ENCODE measurements at regions not wholly inside any gene's neighbourhood (a gene's known extent, or its start where the extent isn't known, plus 50 kb on each side); places are given as distances from the start of the nearest gene placed in this dataset.

GRCh38 chr12:71233083-71233482, 75.3 kb upstream of the TSPAN8 start:
- DNase-seq, result no peak

- DNase-seq, result no peak
Measured at GRCh38 chr12:71230542-71230941, 72.7 kb upstream of the TSPAN8 start.

- no peak for DNase-seq
Measured at GRCh38 chr12:71223139-71223538, 65.3 kb upstream of the TSPAN8 start.

GRCh38 chr12:71222436-71222835, 64.6 kb upstream of the TSPAN8 start:
- DNase-seq, result no peak

GRCh38 chr12:71220260-71220659, 62.5 kb upstream of the TSPAN8 start:
- no peak for DNase-seq

- no peak for DNase-seq
Measured at GRCh38 chr12:71219224-71219623, 61.4 kb upstream of the TSPAN8 start.

GRCh38 chr12:71218616-71219015, 60.8 kb upstream of the TSPAN8 start:
- no peak for DNase-seq

- peak; percentile 45 for DNase-seq
Measured at GRCh38 chr12:71216725-71217579, 59.2 kb upstream of the TSPAN8 start.

- DNase-seq, result peak; percentile 49
Measured at GRCh38 chr12:71214511-71215285, 56.9 kb upstream of the TSPAN8 start.

- DNase-seq, result no peak
Measured at GRCh38 chr12:71208053-71208685, 50.4 kb upstream of the TSPAN8 start.

Measured in fibroblast of upper back skin (primary cell).